ENCODE measurements at regions not wholly inside any gene's neighbourhood (a gene's known extent, or its start where the extent isn't known, plus 50 kb on each side); places are given as distances from the start of the nearest gene placed in this dataset.

GRCh38 chr4:185883591-185883990 is 71.6 kb upstream of the SORBS2 start:
- peaks cover 4% of the 10 kb centered on the region; the same call in 1 of the 2 replicates for H3K4me1 ChIP-seq
- DNase-seq (ENCODE audit: low spot score in 2 of 2) = no peak
- in situ Hi-C loops (cut with MboI; ENCODE audit: low sequenced_read_pairs) = no loop called here
- no peaks in the 10 kb centered on the region; the same call in 1 of the 2 replicates for H3K9me3 ChIP-seq
- no peaks in the 10 kb centered on the region for H3K27me3 ChIP-seq (ENCODE audit: low read depth)
- no peaks in the 10 kb centered on the region for H3K36me3 ChIP-seq (replicated peaks)
- H3K4me3 ChIP-seq = no peak overlapping the region

- no peaks in the 10 kb centered on the region for H3K27me3 ChIP-seq (ENCODE audit: low read depth)
- H3K36me3 ChIP-seq (replicated peaks) = no peaks in the 10 kb centered on the region
- in situ Hi-C loops (cut with MboI; ENCODE audit: low sequenced_read_pairs) = no loop called here
- H3K4me3 ChIP-seq = no peak overlapping the region
- H3K4me1 ChIP-seq = peaks cover 4% of the 10 kb centered on the region; the same call in 1 of the 2 replicates
- no peaks in the 10 kb centered on the region; the same call in 1 of the 2 replicates for H3K9me3 ChIP-seq
- DNase-seq (ENCODE audit: low spot score in 2 of 2) = no peak
Measured at GRCh38 chr4:185885075-185885474, 73.1 kb upstream of the SORBS2 start.

- in situ Hi-C loops (cut with MboI; ENCODE audit: low sequenced_read_pairs) = no loop called here
- peaks cover 4% of the 10 kb centered on the region; the same call in 1 of the 2 replicates for H3K4me1 ChIP-seq
Measured at GRCh38 chr4:185885604-185886003, 73.6 kb upstream of the SORBS2 start.

GRCh38 chr4:185886832-185887524 is 75.0 kb upstream of the SORBS2 start:
- Histone ChIP-seq H3K9me3 (no peaks in the 10 kb centered on the region; the same call in 1 of the 2 replicates), H3K4me1 (no peaks in the 10 kb centered on the region), H3K4me3 (no peak overlapping the region), H3K27me3 (ENCODE audit: low read depth) (no peaks in the 10 kb centered on the region), H3K36me3 (replicated peaks) (no peaks in the 10 kb centered on the region)
- in situ Hi-C loops (cut with MboI; ENCODE audit: low sequenced_read_pairs) = no loop called here
- no peak for DNase-seq (ENCODE audit: low spot score in 2 of 2)

More at GRCh38 chr4:185885604-185886003, 73.6 kb upstream of the SORBS2 start:
- Histone ChIP-seq H3K27me3 (ENCODE audit: low read depth) (no peaks in the 10 kb centered on the region), H3K4me3 (no peak overlapping the region), H3K9me3 (no peaks in the 10 kb centered on the region; the same call in 1 of the 2 replicates), H3K36me3 (replicated peaks) (no peaks in the 10 kb centered on the region)
- DNase-seq (ENCODE audit: low spot score in 2 of 2) = no peak

GRCh38 chr4:185888676-185889075 is 76.7 kb upstream of the SORBS2 start:
- no peaks in the 10 kb centered on the region for H3K36me3 ChIP-seq (replicated peaks)
- H3K4me3 ChIP-seq = no peak overlapping the region
- no peaks in the 10 kb centered on the region; the same call in 1 of the 2 replicates for H3K9me3 ChIP-seq
- H3K27me3 ChIP-seq (ENCODE audit: low read depth) = no peaks in the 10 kb centered on the region
- no peaks in the 10 kb centered on the region for H3K4me1 ChIP-seq
- in situ Hi-C loops (cut with MboI; ENCODE audit: low sequenced_read_pairs) = no loop called here
- no peak for DNase-seq (ENCODE audit: low spot score in 2 of 2)

- DNase-seq (ENCODE audit: low spot score in 2 of 2) = no peak
- H3K36me3 ChIP-seq (replicated peaks) = no peaks in the 10 kb centered on the region
- H3K4me1 ChIP-seq = no peaks in the 10 kb centered on the region
- in situ Hi-C loops (cut with MboI; ENCODE audit: low sequenced_read_pairs) = no loop called here
- no peaks in the 10 kb centered on the region for H3K27me3 ChIP-seq (ENCODE audit: low read depth)
- H3K9me3 ChIP-seq = no peaks in the 10 kb centered on the region; the same call in 1 of the 2 replicates
- no peak overlapping the region for H3K4me3 ChIP-seq
Measured at GRCh38 chr4:185889585-185889984, 77.6 kb upstream of the SORBS2 start.

GRCh38 chr4:185890196-185890595 is 78.2 kb upstream of the SORBS2 start:
- in situ Hi-C loops (cut with MboI; ENCODE audit: low sequenced_read_pairs) = no loop called here
- H3K27me3 ChIP-seq (ENCODE audit: low read depth) = no peaks in the 10 kb centered on the region

GRCh38 chr4:185892165-185892564 is 80.2 kb upstream of the SORBS2 start:
- in situ Hi-C loops (cut with MboI; ENCODE audit: low sequenced_read_pairs) = no loop called here
- Histone ChIP-seq H3K4me1 (no peaks in the 10 kb centered on the region), H3K36me3 (replicated peaks) (no peaks in the 10 kb centered on the region), H3K4me3 (no peak overlapping the region), H3K27me3 (ENCODE audit: low read depth) (no peaks in the 10 kb centered on the region), H3K9me3 (no peaks in the 10 kb centered on the region; the same call in 1 of the 2 replicates)
- no peak for DNase-seq (ENCODE audit: low spot score in 2 of 2)

More at GRCh38 chr4:185890196-185890595, 78.2 kb upstream of the SORBS2 start:
- no peaks in the 10 kb centered on the region; the same call in 1 of the 2 replicates for H3K9me3 ChIP-seq
- H3K4me3 ChIP-seq = no peak overlapping the region
- no peaks in the 10 kb centered on the region for H3K4me1 ChIP-seq
- no peaks in the 10 kb centered on the region for H3K36me3 ChIP-seq (replicated peaks)
- DNase-seq (ENCODE audit: low spot score in 2 of 2) = no peak

GRCh38 chr4:185893500-185893899 is 81.5 kb upstream of the SORBS2 start:
- H3K9me3 ChIP-seq = no peaks in the 10 kb centered on the region
- H3K4me3 ChIP-seq = no peak overlapping the region
- H3K36me3 ChIP-seq (replicated peaks) = no peaks in the 10 kb centered on the region
- in situ Hi-C loops (cut with MboI; ENCODE audit: low sequenced_read_pairs) = no loop called here
- H3K27me3 ChIP-seq (ENCODE audit: low read depth) = no peaks in the 10 kb centered on the region
- no peaks in the 10 kb centered on the region for H3K4me1 ChIP-seq
- no peak for DNase-seq (ENCODE audit: low spot score in 2 of 2)

- DNase-seq (ENCODE audit: low spot score in 2 of 2) = no peak
- H3K27me3 ChIP-seq (ENCODE audit: low read depth) = no peaks in the 10 kb centered on the region
- no peaks in the 10 kb centered on the region for H3K36me3 ChIP-seq (replicated peaks)
- no peak overlapping the region for H3K4me3 ChIP-seq
- no peaks in the 10 kb centered on the region for H3K4me1 ChIP-seq
- H3K9me3 ChIP-seq = no peaks in the 10 kb centered on the region
- in situ Hi-C loops (cut with MboI; ENCODE audit: low sequenced_read_pairs) = no loop called here
Measured at GRCh38 chr4:185894481-185894880, 82.5 kb upstream of the SORBS2 start.

GRCh38 chr4:185895351-185895750 is 83.4 kb upstream of the SORBS2 start:
- in situ Hi-C loops (cut with MboI; ENCODE audit: low sequenced_read_pairs) = no loop called here
- H3K27me3 ChIP-seq (ENCODE audit: low read depth) = no peaks in the 10 kb centered on the region
- H3K4me1 ChIP-seq = no peaks in the 10 kb centered on the region
- H3K36me3 ChIP-seq (replicated peaks) = no peaks in the 10 kb centered on the region
- H3K4me3 ChIP-seq = no peak overlapping the region
- no peaks in the 10 kb centered on the region for H3K9me3 ChIP-seq
- DNase-seq (ENCODE audit: low spot score in 2 of 2) = no peak

GRCh38 chr4:185895866-185896265 is 83.9 kb upstream of the SORBS2 start:
- Histone ChIP-seq H3K4me3 (no peak overlapping the region), H3K36me3 (replicated peaks) (no peaks in the 10 kb centered on the region), H3K9me3 (no peaks in the 10 kb centered on the region), H3K27me3 (ENCODE audit: low read depth) (peaks cover 3% of the 10 kb centered on the region; the same call in 1 of the 2 replicates), H3K4me1 (no peaks in the 10 kb centered on the region)
- DNase-seq (ENCODE audit: low spot score in 2 of 2) = no peak
- in situ Hi-C loops (cut with MboI; ENCODE audit: low sequenced_read_pairs) = no loop called here

- H3K36me3 ChIP-seq (replicated peaks) = no peaks in the 10 kb centered on the region
- H3K9me3 ChIP-seq = no peaks in the 10 kb centered on the region
- no peaks in the 10 kb centered on the region for H3K4me1 ChIP-seq
- peaks cover 3% of the 10 kb centered on the region; the same call in 1 of the 2 replicates for H3K27me3 ChIP-seq (ENCODE audit: low read depth)
- in situ Hi-C loops (cut with MboI; ENCODE audit: low sequenced_read_pairs) = no loop called here
- no peak for DNase-seq (ENCODE audit: low spot score in 2 of 2)
- no peak overlapping the region for H3K4me3 ChIP-seq
Measured at GRCh38 chr4:185896817-185897488, 85.0 kb upstream of the SORBS2 start.

GRCh38 chr4:185898413-185898812 is 86.4 kb upstream of the SORBS2 start:
- Histone ChIP-seq H3K36me3 (replicated peaks) (no peaks in the 10 kb centered on the region), H3K27me3 (ENCODE audit: low read depth) (peaks cover 3% of the 10 kb centered on the region; the same call in 1 of the 2 replicates), H3K9me3 (no peaks in the 10 kb centered on the region), H3K4me1 (no peaks in the 10 kb centered on the region), H3K4me3 (no peak overlapping the region)
- in situ Hi-C loops (cut with MboI; ENCODE audit: low sequenced_read_pairs) = no loop called here
- DNase-seq (ENCODE audit: low spot score in 2 of 2) = no peak
